Left lung (tissue), 4 donors: ENCODE measurements at regions not wholly inside any gene's neighbourhood (a gene's known extent, or its start where the extent isn't known, plus 50 kb on each side); places are given as distances from the start of the nearest gene placed in this dataset.

Experiments
- ATAC-seq: fragments of 200-7000 bp; cut with Tn5 transposase; one replicate; pipeline ENCODE4 v1.9.1; 2020; ENCODE audit warnings: moderate library complexity
- DNase-seq, 4 donors: peaks; one replicate each; pipeline ENCODE4 v3.0.0-alpha.2; 2013 to 2020
- H3K27ac ChIP-seq, 2 donors: fragments of 200-600 bp; sonication (generic) in 1 of 2; one replicate each; pipeline versions ENCODE4 v1.5.0 to v1.8.0; 2020 to 2021
- H3K27me3 ChIP-seq, 2 donors: fragments of 200-600 bp; sonication (generic) in 1 of 2; one replicate each; pipeline versions ENCODE4 v1.5.0 to v1.8.0; 2020 to 2021
- H3K36me3 ChIP-seq, 2 donors: fragments of 200-600 bp; sonication (generic) in 1 of 2; one replicate each; pipeline versions ENCODE4 v1.5.0 to v1.8.0; 2020 to 2021
- H3K4me1 ChIP-seq, 2 donors: fragments of 200-600 bp; one replicate each; pipeline ENCODE4 v1.8.0; 2021
- H3K4me3 ChIP-seq, 2 donors: fragments of 200-600 bp; sonication (generic) in 1 of 2; one replicate each; pipeline versions ENCODE4 v1.5.0 to v1.8.0; 2020 to 2021; ENCODE audit warnings: mild to moderate bottlenecking in 1 of 2
- H3K9me3 ChIP-seq, 2 donors: fragments of 200-600 bp; sonication (generic) in 1 of 2; one replicate each; pipeline versions ENCODE4 v1.5.0 to v1.8.0; 2020 to 2021
- CTCF ChIP-seq, 2 donors: fragments of 200-600 bp; sonication (generic) in 1 of 2; IDR thresholded peaks; one replicate each; pipeline versions ENCODE4 v1.5.0 to v1.8.0; 2021; ENCODE audit warnings: antibody characterized with exemption in 2 of 2
- intact Hi-C, 2 donors: fragments of 100-400 bp; cut with DNase I; formaldehyde crosslinking; loops; one replicate each; pipeline versions ENCODE4 v1.11.2 to v1.14.2; 2022
- donor health status: DM: no; HTN: yes; CAD: no.
- donor health status: DM: no; HTN: no; CAD: no.

- H3K9me3 ChIP-seq, result no peaks in the 10 kb centered on the region
- H3K36me3 ChIP-seq, result no peaks in the 10 kb centered on the region
- no peak for TF ChIP-seq CTCF (IDR thresholded peaks at IDR 0.05)
- no peak for ATAC-seq
- no peaks in the 10 kb centered on the region for H3K4me1 ChIP-seq
- intact Hi-C loops, result no loop called here
- no peak for DNase-seq
- H3K4me3 ChIP-seq, result no peak overlapping the region
- no peaks in the 10 kb centered on the region for H3K27me3 ChIP-seq
- H3K27ac ChIP-seq, result no peak overlapping the region
Observed at GRCh38 chr5:122703203-122703602, 71.7 kb upstream of the SNX2 start.

- ATAC-seq, result peak; percentile 88
- H3K36me3 ChIP-seq, result no peaks in the 10 kb centered on the region
- intact Hi-C loops, result no loop called here
Observed at GRCh38 chr5:122704247-122705036, 70.4 kb upstream of the SNX2 start.

GRCh38 chr5:122705851-122706250 lies 69.0 kb upstream of the SNX2 start:
- no peak for ATAC-seq

More at GRCh38 chr5:122704247-122705036, 70.4 kb upstream of the SNX2 start:
- Histone ChIP-seq H3K9me3 (no peaks in the 10 kb centered on the region), H3K4me1 (no peaks in the 10 kb centered on the region), H3K27me3 (no peaks in the 10 kb centered on the region), H3K27ac (no peak overlapping the region), H3K4me3 (no peak overlapping the region)
- peak in 2 of 4 donors; percentile 23 to 44 for DNase-seq
- TF ChIP-seq CTCF (IDR thresholded peaks at IDR 0.05), result peak; percentile 46 to 53

GRCh38 chr5:122707796-122708195 lies 67.1 kb upstream of the SNX2 start:
- ATAC-seq (no peak), DNase-seq (no peak)
- Histone ChIP-seq H3K4me3 (no peak overlapping the region), H3K27ac (no peak overlapping the region), H3K4me1 (no peaks in the 10 kb centered on the region), H3K9me3 (no peaks in the 10 kb centered on the region), H3K27me3 (no peaks in the 10 kb centered on the region), H3K36me3 (no peaks in the 10 kb centered on the region)
- intact Hi-C loops, result no loop called here
- no peak for TF ChIP-seq CTCF (IDR thresholded peaks at IDR 0.05)

More at GRCh38 chr5:122705851-122706250, 69.0 kb upstream of the SNX2 start:
- Histone ChIP-seq H3K36me3 (no peaks in the 10 kb centered on the region), H3K27ac (no peak overlapping the region), H3K27me3 (no peaks in the 10 kb centered on the region), H3K9me3 (no peaks in the 10 kb centered on the region), H3K4me1 (no peaks in the 10 kb centered on the region), H3K4me3 (no peak overlapping the region)
- no peak for DNase-seq
- no peak for TF ChIP-seq CTCF (IDR thresholded peaks at IDR 0.05)
- intact Hi-C loops, result no loop called here

GRCh38 chr5:122713041-122713440 lies 61.8 kb upstream of the SNX2 start:
- H3K4me3 ChIP-seq, result no peak overlapping the region
- no peaks in the 10 kb centered on the region for H3K9me3 ChIP-seq
- no peaks in the 10 kb centered on the region for H3K4me1 ChIP-seq
- no peak overlapping the region for H3K27ac ChIP-seq
- DNase-seq, result peak in 2 of 4 donors; percentile 18 to 34
- TF ChIP-seq CTCF (IDR thresholded peaks at IDR 0.05), result no peak
- H3K27me3 ChIP-seq, result no peaks in the 10 kb centered on the region
- ATAC-seq, result no peak
- H3K36me3 ChIP-seq, result no peaks in the 10 kb centered on the region
- intact Hi-C loops, result no loop called here
